Tibial nerve (tissue), 4 donors: ENCODE measurements at regions not wholly inside any gene's neighbourhood (a gene's known extent, or its start where the extent isn't known, plus 50 kb on each side); places are given as distances from the start of the nearest gene placed in this dataset.

Source experiments
- DNase-seq, 2 donors: peaks; one replicate each; pipeline ENCODE4 v3.0.0-alpha.2; 2019; ENCODE audit warnings: low spot score in 2 of 2
- H3K27ac ChIP-seq, 4 donors: fragments of 200-600 bp; sonication (generic) in 3 of 4; one replicate each; pipeline ENCODE4 v1.5.1; 2017 to 2019; ENCODE audit warnings: mild to moderate bottlenecking in 1 of 4
- H3K27me3 ChIP-seq, 2 donors: fragments of 200-600 bp; sonication (generic) in 1 of 2; one replicate each; pipeline versions ENCODE4 v1.5.1 to v1.6.0; 2017 to 2019
- H3K36me3 ChIP-seq, 3 donors: fragments of 200-600 bp; sonication (generic); one replicate each; pipeline ENCODE4 v1.5.1; 2018 to 2019
- H3K4me1 ChIP-seq, 4 donors: fragments of 200-600 bp; sonication (generic) in 3 of 4; one replicate each; pipeline ENCODE4 v1.5.1; 2017 to 2019
- H3K4me3 ChIP-seq, 4 donors: fragments of 200-600 bp; sonication (generic) in 3 of 4; one replicate each; pipeline ENCODE4 v1.5.1; 2017 to 2019; ENCODE audit warnings: mild to moderate bottlenecking in 1 of 4, moderate library complexity in 1 of 4
- H3K9me3 ChIP-seq, 4 donors: fragments of 200-600 bp; sonication (generic) in 3 of 4; one replicate each; pipeline ENCODE4 v1.5.1; 2017 to 2019
- EP300 ChIP-seq, 2 donors: sonication (generic); formaldehyde crosslinking; IDR thresholded peaks; one replicate each; pipeline ENCODE4 v1.6.1; 2017; ENCODE audit warnings: antibody characterized with exemption in 2 of 2, mild to moderate bottlenecking in 1 of 2
- POLR2A ChIP-seq, 2 donors: fragments of 450-650 bp; IDR thresholded peaks; one replicate each; pipeline ENCODE4 v1.6.1; 2017; ENCODE audit warnings: antibody characterized with exemption in 2 of 2, mild to moderate bottlenecking in 2 of 2, moderate library complexity in 2 of 2
- WGBS, 2 donors: methylation state at CpG; one replicate each; pipeline ENCODE4 v1.1.5; 2018; 5-methylcytosine and 5-hydroxymethylcytosine counted together
- TF ChIP-seq, protein P1 (sequence below), 5 experiments: fragments of 200-600 bp in 3 of 5; fragments of 450-650 bp in 2 of 5; sonication (generic) in 3 of 5; IDR thresholded peaks; one replicate each; pipeline ENCODE4 v1.5.1; 2016 to 2019; ENCODE audit warnings: antibody characterized with exemption in 5 of 5, mild to moderate bottlenecking in 3 of 5, moderate library complexity in 2 of 5

GRCh38 chr1:83637586-83637985 is 361.3 kb downstream of the TTLL7 start:
- H3K27me3 ChIP-seq: no peaks in the 10 kb centered on the region
- peaks cover 0 to 18% (median 0%) of the 10 kb centered on the region in 4 donors for H3K4me1 ChIP-seq
- no peaks in the 10 kb centered on the region for H3K36me3 ChIP-seq
- H3K9me3 ChIP-seq: no peaks in the 10 kb centered on the region
- H3K4me3 ChIP-seq: no peak overlapping the region
- no peak for DNase-seq
- H3K27ac ChIP-seq: no peak overlapping the region
- no peak for TF ChIP-seq POLR2A (IDR thresholded peaks at IDR 0.05)
- no peak for TF ChIP-seq EP300 (IDR thresholded peaks at IDR 0.05)
- TF ChIP-seq, protein P1, sequence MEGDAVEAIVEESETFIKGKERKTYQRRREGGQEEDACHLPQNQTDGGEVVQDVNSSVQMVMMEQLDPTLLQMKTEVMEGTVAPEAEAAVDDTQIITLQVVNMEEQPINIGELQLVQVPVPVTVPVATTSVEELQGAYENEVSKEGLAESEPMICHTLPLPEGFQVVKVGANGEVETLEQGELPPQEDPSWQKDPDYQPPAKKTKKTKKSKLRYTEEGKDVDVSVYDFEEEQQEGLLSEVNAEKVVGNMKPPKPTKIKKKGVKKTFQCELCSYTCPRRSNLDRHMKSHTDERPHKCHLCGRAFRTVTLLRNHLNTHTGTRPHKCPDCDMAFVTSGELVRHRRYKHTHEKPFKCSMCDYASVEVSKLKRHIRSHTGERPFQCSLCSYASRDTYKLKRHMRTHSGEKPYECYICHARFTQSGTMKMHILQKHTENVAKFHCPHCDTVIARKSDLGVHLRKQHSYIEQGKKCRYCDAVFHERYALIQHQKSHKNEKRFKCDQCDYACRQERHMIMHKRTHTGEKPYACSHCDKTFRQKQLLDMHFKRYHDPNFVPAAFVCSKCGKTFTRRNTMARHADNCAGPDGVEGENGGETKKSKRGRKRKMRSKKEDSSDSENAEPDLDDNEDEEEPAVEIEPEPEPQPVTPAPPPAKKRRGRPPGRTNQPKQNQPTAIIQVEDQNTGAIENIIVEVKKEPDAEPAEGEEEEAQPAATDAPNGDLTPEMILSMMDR (IDR thresholded peaks at IDR 0.05): no peak

GRCh38 chr1:83637009-83637408 is 361.9 kb downstream of the TTLL7 start:
- TF ChIP-seq EP300 (IDR thresholded peaks at IDR 0.05) (no peak), POLR2A (IDR thresholded peaks at IDR 0.05) (no peak)
- TF ChIP-seq, protein P1 (IDR thresholded peaks at IDR 0.05): no peak
- no peak for DNase-seq
- WGBS, 2 donors: 80 to 85% methylated on average over 5 of the region's 5 CpGs
- Histone ChIP-seq H3K27me3 (no peaks in the 10 kb centered on the region), H3K4me3 (no peak overlapping the region), H3K4me1 (peaks cover 0 to 13% (median 0%) of the 10 kb centered on the region in 4 donors), H3K27ac (no peak overlapping the region), H3K9me3 (no peaks in the 10 kb centered on the region), H3K36me3 (no peaks in the 10 kb centered on the region)

DNA sequence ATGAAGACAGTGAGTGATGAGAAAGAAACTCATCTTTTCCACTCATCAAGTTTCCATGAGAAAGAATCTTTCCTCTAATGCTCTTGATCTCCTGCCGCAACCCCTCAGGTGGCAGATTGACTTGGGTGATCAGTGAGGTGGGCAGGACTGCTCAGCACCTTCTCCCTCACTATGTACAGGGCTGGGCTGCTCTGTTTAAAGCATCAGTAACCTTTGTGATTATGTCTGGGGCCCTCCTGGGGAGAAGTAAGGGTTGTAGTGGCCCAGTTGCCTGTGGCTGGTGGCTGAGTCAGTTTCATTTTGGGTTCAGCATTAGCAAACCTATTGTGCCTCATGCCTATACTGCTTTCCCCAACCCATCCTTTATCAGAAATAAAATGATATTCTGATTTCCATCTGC is 366.0 kb downstream of the TTLL7 start:
- Histone ChIP-seq H3K36me3 (no peaks in the 10 kb centered on the region), H3K27ac (no peak overlapping the region), H3K4me1 (no peaks in the 10 kb centered on the region), H3K9me3 (no peaks in the 10 kb centered on the region), H3K27me3 (no peaks in the 10 kb centered on the region), H3K4me3 (no peak overlapping the region)
- 94 to 100% methylated on average over 1 of the region's 1 CpG for WGBS, 2 donors
- TF ChIP-seq, protein P1 (IDR thresholded peaks at IDR 0.05): no peak
- TF ChIP-seq EP300 (IDR thresholded peaks at IDR 0.05): no peak
- no peak for TF ChIP-seq POLR2A (IDR thresholded peaks at IDR 0.05)
- no peak for DNase-seq

GRCh38 chr1:83631851-83632250 is 367.1 kb downstream of the TTLL7 start:
- no peak for DNase-seq
- Histone ChIP-seq H3K9me3 (no peaks in the 10 kb centered on the region), H3K4me3 (no peak overlapping the region), H3K27ac (no peak overlapping the region), H3K4me1 (no peaks in the 10 kb centered on the region), H3K36me3 (no peaks in the 10 kb centered on the region), H3K27me3 (no peaks in the 10 kb centered on the region)
- WGBS, 2 donors: 88 to 93% methylated on average over 6 of the region's 6 CpGs
- no peak for TF ChIP-seq POLR2A (IDR thresholded peaks at IDR 0.05)
- TF ChIP-seq, protein P1 (IDR thresholded peaks at IDR 0.05): no peak
- TF ChIP-seq EP300 (IDR thresholded peaks at IDR 0.05): no peak

GRCh38 chr1:83627045-83627444 is 371.9 kb downstream of the TTLL7 start:
- DNase-seq: no peak
- no peak overlapping the region for H3K4me3 ChIP-seq
- H3K4me1 ChIP-seq: no peaks in the 10 kb centered on the region
- H3K36me3 ChIP-seq: no peaks in the 10 kb centered on the region
- no peak overlapping the region for H3K27ac ChIP-seq
- 66 to 83% methylated on average over 1 of the region's 1 CpG for WGBS, 2 donors
- H3K27me3 ChIP-seq: no peaks in the 10 kb centered on the region
- H3K9me3 ChIP-seq: no peaks in the 10 kb centered on the region
- no peak for TF ChIP-seq EP300 (IDR thresholded peaks at IDR 0.05)

DNA sequence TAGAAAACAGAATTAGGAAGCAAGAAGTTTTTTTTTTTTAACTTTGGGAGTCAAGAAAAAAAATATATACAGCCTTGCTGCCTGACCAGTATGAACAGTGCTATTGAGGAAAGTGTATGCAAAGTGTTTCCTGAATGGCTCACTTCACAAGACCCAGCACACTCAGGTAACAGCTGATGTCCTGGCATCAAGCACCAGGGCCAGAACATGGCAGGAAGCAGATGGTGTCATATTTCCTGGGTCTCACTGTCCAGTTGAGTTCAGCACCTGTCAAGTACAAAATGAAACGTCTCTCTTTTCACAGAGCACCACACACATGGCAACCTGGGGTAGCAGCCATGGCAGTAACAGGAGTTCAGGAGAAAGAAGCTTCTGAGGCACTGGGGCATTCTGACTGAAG is 372.3 kb downstream of the TTLL7 start:
- WGBS, 2 donors: 50 to 61% methylated on average over 1 of the region's 1 CpG
- Histone ChIP-seq H3K27me3 (no peaks in the 10 kb centered on the region), H3K27ac (no peak overlapping the region), H3K4me1 (no peaks in the 10 kb centered on the region), H3K4me3 (no peak overlapping the region), H3K9me3 (no peaks in the 10 kb centered on the region), H3K36me3 (no peaks in the 10 kb centered on the region)
- TF ChIP-seq POLR2A (IDR thresholded peaks at IDR 0.05) (no peak), EP300 (IDR thresholded peaks at IDR 0.05) (no peak)
- TF ChIP-seq, protein P1 (IDR thresholded peaks at IDR 0.05): no peak
- DNase-seq: no peak
